NCI-H2107 (cell line): ENCODE measurements at regions not wholly inside any gene's neighbourhood (a gene's known extent, or its start where the extent isn't known, plus 50 kb on each side); places are given as distances from the start of the nearest gene placed in this dataset.
A peak's percentile ranks its signal among the peaks of the same experiment; 100 is the strongest.

Source experiments
- DNase-seq: peaks from one replicate; lab custom pipeline; 2025; lab: John Stamatoyannopoulos, UW

DNA sequence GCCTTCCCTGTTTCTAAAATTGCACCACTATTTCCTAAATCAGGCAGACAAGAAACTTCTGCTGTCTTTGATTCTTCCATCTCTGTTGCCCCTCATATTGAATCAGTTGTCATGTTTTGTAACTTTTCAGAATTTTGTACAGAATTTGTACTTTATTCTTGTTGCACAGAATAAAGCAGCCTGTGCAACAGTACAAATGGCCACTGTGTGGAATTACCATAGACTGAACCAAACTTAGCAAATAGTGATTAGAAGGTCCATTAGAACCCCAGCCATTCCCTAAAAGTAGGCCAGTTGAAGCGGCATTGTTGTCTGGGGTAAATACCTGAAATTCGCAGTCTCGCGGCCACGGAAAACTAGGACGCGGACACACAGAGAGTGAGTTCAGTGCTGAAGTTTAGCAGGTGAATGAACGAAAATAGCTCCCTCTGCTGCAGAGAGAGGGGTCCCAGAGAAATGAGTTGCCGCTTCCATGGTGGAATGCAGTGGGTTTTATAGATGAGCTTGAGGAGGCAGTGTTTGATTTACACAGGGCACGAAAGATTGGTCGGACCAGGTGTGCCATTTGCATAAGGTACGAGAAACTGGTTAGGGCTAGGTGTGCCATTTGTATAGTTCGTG lies 71.8 kb downstream of the C4orf33 start:
- no peak for DNase-seq

DNA sequence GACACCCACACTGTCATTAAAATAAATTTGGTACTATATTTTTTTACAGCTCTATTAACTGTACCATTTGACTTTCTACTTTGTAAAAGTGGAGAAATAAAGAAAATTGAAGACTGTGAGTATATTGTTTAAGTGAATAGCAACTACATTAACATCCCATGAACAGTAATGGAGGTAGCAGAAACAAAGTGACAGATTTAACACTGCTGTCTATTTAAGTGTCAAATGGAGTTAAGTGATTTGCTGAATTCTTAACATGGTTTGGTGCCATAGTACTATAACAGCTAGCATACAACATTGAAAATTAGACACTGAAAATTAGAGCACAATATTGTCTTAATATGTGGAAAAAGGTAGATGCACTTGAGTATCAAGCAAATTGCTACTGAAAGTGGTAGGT lies 76.2 kb downstream of the C4orf33 start:
- DNase-seq = no peak

DNA sequence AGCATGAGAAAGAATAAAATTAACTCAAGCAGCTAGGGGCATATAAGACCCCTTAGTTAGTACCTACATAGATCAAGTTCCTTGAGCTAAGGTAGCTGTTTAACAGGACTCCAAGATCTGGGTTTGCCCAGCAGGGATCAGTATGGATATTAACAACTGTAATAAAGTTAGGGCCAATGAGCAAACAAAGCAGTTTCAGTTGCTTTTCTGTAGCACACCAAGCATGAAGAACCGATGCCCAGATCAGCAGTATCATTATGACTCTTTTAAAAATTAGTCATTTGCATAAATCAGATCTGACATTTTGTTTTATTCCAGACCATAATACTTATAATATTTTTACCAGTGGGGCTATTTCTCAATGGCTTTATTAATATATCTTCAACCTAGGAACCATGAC lies 80.9 kb downstream of the C4orf33 start:
- DNase-seq = no peak

DNA sequence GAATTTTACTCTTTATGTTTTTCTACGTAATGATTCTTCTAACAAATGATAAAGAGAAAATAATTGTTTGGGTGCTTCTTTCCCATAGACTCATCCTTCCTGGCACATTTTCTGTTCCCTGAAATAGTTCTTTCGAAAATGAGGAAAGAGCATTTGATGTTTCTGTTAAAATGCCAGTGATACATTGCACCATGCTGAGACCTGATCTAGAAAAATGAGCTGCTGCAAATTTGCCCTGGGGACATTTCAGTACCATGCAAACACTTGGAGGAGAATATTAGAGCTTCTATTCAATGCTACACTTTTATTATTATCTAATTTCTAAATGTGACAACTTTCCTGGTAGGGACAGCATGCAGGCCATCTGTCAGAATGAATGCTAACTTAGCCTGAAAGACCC lies 83.3 kb downstream of the C4orf33 start:
- DNase-seq = no peak

DNA sequence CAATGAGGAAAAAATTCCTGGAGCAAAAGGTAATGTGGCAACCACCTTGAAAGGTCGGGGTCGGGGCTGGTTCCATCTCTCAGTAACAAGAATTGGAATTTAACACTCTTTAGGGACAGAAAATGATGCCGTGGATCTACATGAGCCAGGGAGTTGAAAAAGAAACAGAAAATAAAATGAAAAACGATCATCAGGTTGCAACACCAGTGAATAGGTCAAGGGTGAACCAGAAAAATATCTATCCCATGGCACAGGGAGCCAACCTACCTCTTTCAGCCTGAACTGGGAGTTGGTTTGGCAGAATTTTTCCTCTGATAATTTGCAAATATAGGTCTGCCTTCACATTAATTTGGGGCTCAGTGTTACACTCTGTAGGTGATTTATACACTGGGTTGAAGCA lies 93.7 kb downstream of the C4orf33 start:
- DNase-seq = no peak

DNA sequence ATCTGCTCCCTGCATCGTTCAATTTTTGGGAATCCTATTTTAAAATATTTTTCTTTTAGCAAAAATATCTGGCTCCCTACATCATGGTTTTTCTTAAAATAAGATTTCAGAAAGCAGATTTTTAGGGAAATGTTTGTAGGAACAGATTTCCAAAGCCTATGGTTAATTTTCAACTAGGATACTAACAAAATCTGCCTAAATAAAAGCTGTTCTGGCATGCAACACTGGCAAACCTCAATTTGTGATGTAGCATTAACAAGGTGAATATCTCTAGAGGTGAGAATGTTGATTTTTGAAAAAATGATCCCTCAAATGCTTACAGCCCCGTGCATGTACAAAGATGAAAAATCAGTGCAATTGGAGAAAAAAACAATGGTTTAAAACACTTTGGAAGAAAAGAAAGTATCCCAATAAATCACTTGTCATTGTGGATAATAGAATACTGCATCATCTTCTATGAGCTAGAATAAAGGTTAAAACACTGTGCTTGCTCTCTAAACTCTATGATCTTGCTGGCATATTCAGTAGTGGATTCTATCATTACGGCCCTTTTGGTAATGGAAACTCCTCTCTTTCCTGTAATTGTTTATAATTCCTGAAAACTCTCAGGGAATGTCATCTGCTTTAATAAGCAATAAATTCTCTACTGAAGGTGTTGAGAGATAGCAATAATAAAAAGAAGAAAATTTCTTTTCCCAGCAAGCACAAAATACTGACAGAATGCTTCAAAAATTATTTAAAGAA lies 97.6 kb downstream of the C4orf33 start:
- no peak for DNase-seq

DNA sequence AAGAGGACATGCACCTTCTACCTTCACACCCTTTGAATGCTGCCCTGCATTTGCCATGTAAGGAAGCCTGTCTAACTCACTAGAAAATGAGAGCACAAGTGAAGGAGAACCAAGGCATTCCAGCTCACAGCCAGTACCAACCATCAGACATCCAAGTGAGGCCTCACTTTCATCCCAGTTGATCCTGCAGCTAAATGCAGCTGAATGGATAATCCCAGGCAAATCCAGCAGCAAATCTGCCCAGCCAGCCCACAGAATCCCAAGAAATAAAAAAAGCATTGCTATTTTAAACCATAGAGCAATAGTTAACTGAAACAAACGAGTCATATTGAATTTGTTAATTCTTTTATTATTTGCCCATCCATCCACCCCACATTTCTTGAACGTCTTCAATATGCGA lies 112.5 kb downstream of the C4orf33 start:
- no peak for DNase-seq

DNA sequence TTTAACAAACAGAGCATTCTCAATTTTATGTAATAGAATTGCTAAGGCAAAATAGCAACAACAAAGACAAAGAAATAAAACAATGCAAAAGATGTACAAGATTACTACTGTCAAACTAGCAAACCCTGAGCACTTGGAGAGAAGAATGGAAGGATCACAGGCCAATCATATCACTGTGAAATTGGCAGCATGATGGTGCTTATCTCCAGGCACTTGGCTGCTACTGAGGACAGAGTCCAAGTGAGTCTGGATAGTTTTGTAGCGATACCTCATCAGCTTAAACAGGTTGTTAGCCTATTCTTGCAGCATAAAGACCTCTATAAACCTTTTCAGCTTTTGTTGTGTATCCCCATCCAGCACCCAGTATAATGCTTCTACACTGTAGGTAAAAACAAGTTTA lies 117.7 kb downstream of the C4orf33 start:
- no peak for DNase-seq

DNA sequence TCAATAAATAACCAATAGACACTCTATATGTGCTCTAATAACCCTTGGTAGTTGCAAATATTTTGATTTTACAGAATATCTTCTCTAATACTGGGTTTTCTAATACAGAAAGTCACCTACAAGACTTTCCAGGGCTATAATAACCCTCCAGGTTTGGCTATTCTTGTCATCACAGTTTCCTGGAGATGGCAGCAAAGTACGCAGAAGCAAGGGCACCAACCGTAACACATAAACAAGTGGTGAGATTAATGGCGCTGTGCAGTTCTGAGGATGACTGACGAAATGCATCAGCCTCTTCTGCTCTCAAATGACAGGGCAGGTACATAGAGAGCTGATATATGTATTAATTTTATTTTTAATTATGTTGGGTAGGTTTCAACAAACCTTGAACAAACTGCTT lies 122.4 kb downstream of the C4orf33 start:
- DNase-seq = peak; percentile 28

DNA sequence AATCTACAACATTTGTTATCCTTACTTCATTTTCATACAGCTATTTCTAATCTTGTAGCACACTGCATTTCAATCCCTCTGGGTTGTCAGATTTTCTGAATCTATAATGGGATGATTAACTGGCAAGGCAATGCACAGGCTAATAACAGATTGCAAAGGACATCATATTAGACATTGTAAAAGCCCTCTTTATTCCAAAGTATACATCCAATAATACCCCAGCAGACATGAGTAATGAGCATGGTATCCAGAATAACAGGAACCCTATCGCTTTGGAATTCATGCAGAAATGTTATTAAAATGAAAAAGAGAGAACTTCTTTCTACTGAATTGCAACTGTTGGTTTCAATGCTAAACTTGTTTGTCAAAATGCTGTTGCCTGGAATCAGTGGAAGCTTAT lies 122.9 kb downstream of the C4orf33 start:
- no peak for DNase-seq

DNA sequence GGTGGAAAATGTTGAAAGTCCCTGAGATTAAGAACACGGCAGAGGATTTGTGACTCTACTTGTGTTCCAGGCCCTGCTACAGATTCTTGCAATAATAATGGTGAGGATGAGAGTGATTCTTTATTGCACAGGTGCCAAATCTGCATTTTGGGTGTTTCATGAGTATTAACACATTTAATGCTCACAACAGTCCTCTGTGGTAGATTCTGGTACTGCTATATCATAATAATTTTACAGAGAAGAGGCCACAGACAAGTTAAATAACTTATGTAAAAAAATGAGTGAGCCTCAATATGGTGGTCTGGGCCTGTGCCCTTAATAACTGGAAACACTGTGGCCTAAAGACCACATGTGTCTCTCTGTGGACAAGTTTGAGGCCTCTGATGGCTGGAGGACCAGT lies 124.3 kb downstream of the C4orf33 start:
- no peak for DNase-seq

DNA sequence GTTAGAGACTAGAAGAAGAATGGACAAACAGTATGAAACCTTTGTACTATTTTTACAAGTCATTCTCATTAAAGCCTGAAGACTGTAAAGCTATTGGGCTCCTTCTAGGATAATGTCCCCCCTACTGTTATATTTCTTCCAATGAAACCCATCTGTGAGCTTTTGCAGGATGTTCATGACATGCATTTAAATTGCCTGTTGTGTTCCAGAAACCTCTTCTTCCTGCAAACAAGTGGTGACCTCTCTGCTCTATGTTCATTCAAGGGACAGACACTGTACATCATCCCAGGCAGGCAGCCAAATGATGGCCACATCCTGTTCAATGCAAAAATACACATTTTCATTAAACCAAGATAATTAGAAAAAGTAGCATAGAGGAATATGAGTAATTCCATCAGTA lies 128.0 kb downstream of the C4orf33 start:
- no peak for DNase-seq

DNA sequence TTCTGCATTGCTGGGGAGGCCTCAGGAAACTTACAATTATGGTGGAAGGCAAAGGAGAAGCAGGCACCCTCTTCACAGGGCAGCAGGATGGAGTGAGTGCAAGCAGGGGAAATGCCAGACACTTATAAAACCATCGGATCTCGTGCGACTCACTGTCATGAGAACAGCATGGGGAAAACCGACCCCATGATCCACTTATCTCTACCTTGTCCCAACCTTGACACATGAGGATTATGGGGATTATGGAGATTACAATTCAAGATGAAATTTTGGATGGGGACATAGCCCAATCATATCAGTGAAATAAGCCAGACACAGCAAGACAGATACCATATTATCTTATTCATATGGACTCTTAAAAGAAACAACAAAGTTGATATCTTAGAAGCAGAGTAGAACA lies 134.9 kb downstream of the C4orf33 start:
- DNase-seq = no peak

DNA sequence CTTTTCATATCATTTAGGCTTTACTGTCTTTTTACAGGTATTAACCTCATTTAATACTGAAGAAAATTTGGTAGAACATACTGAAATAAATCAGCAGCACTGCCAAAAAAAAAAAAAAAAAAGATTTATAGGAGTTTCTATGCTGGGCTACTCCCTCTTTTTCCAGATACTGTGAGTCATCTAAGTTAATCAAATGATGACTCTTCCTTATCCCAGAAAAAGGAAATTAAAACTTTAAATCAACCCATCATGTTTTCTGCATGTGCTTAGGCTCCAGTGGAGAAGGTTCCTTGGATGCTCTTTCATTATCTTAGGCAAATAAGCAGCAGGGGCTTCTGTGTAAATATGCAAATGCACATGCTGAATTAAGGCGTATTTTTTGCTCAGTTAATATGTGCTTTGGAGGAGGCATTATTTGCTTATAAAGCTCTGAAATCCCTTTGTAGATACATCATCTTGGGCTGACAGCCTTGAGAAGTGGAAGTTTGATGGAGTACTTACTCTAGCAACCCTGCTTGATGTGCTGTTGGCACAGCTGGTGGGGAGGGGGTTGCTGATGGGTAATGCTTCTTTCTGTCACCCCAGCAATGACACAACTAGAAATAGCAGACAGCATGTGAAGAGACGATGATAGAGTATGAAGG lies 136.1 kb downstream of the C4orf33 start:
- DNase-seq = no peak

DNA sequence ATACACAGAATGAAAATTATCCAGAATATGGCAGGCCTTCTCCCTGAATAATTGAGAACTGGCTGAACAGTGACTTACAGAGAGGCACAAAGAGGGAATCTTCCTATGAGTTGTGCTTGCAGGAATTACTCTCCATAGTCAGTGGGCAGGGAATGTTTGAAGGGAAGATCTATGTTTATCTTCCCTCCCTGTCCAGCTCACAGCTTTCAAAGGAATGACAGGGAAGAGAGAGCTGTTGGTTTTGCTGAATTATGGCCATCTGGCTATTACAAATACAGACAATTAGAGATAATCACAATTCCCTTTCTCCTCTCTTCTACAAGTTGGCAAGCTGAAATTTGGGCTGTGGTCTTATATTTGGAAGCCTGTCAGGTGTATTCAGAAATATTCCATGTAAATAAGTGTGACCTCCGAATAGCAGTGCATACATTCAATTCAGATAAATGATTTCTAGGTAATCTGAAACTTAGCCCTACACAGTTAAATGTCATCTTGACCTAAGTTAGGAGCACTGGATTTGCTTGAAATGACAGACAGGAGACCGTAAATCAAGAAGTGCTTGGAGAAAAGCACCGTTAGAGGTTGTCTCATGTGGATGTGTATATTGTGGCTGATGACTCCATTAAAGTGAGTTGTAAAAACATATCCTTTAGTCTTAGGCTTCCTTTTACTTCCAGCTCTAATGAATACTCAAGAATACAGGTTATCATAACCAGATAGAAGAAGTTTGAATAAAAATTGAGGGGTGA lies 136.8 kb downstream of the C4orf33 start:
- no peak for DNase-seq

DNA sequence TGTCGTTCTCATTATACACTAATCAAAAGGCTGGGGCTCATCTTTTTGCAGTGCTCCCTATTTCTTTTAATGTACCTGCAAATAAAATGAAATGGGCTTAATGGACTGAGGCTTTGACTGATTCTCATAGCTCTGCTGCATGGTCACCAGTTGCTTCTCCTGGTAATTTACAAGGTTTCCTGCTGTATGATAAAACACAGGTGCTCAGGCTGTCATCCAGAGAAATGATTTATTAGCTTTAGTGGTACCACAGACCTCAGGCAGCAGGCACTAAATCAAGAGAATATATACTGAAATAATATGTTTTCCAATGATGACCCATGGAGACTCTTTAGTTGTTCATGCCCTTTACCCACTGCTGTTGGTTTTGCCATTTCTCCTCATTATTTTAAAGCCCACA lies 137.7 kb downstream of the C4orf33 start:
- DNase-seq = no peak

DNA sequence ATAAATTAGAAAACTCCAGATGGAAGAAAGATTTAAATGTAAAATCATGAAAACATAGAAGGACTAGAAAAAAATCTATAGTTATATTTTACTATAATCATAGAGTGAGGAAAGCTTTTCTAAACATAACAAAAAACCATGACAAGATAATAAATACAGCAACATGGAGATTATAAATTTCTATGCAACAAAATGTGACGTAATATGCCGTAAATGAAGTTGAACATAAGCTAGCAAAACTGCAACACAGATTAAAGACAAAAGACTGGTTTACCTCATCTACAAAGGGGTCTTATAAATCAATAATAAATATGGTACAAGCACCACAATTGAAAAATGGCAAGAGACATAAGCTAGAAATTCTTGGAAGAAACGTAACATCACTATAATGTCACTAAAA lies 140.4 kb downstream of the C4orf33 start:
- DNase-seq = no peak

DNA sequence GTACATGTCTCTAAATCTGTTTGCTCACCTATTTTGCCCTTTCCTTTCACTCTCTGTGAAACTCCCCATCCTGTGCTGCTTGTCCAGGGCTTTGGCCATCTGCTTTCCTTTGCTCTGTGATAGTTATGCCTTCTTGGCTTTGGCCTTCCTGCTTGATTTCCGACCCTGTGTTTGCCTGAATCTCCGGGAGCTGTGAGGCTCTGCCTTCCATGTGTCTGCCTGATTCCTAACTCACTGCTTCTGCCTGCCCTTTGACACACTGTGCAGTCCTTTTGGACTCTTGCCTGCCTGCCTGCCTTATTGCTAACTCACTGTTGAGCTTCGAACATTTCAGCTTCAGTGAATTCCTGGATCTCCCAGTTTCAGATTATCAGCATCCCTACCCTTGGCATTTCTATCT lies 143.1 kb downstream of the C4orf33 start:
- no peak for DNase-seq

DNA sequence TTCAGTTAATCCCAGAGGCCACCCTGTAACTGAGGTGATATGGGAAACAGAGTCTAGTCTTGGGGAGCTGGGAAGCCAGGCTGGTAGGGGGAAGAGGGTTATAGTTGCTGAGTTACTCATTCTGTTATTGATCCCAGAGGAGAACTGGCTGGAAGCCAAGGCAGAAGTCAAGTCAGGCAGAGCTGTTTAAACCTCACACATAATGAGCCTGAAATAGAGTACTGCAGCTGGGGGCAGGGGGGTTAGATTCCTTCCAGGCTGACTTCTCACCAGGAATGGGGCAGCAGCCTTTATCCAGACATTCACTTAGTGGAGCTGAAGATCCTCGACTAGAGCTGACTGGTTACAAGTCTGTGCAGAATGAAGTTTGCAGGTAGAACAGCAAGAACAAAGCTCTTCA lies 144.9 kb downstream of the C4orf33 start:
- peak; percentile 5 for DNase-seq

DNA sequence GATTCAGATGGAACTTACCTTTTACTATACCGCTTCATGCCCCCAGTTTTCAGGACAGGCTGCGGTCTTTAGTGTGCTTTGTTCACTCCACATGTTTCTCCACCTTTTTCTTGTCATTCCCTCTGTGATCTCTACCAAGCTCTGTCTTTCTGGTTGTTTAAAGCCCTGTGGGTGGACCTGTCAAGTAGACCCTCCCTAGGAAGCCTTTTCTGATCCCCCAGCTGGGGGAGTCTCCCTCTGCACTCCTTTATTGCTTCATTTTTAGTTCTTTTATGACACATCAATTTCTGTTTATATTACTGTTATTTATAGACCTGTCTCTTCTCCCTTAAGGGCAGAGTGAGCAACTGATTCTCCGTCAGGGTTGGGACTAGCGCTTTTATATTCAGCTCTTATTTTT lies 150.2 kb downstream of the C4orf33 start:
- DNase-seq = no peak

DNA sequence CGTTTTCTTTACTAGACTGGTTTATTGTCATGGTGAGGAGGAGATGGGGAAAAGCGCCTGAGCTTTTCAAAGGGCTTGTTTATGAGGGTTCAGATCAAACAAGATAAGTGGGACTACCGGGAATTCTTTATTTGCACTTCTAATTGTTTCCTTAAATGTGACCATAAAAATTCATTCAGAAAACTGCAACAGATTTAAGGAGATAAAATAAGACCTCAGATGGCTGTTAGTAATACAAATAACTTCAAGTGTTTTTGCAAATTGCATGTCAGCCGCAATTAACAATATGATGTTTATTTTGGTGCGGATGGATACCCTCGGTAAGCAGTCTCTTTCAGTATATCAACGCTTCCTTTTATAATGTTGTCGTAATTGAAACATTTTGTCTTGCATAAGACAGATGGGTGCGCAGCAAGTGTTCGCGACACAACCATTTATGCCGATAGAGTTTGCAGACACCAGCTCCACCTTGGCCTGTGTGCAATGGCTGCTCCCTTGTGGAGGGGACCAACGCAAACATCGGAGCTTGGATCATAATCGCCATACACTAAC lies 151.0 kb downstream of the C4orf33 start:
- peak; percentile 45 for DNase-seq

DNA sequence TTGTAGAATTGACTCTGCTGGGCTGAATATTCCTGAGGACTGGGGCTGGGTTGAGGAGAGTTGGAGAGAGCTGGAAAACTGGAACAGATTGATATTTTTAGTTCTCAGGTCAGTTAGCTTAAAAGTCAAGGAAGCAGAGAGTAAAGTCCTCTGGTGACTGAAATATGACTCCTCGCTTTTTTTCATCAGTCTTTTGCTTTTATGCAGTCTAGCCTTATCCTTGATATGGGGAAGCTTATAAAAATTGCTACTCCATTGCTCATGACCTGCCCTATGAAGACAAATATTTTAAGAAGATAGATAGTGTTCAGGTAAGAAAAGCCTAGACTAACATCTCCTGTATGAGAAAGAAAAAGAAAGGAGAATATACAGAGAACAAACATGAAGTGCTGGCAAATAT lies 152.7 kb downstream of the C4orf33 start:
- no peak for DNase-seq

DNA sequence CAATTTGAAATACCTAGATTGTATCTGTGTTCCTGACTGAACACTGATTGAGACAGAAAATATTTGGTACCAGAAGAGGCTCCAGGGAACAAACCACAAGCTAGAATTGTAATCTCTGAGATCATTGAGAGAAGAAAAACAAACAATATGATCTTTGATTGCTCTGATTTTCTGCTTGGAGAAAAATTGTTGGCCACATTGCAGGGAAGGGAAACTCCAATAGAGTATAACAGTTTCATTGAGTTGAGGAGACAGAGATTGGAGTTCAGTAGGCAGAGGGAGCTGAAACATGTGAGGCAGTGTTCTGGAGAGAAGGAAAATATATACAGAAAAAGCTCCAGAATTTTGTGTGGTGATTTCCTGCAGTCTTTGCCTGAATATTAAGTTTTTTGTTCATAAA lies 158.2 kb downstream of the C4orf33 start:
- DNase-seq = no peak
